Esophagus muscularis mucosa (tissue), 4 donors: ENCODE measurements at regions not wholly inside any gene's neighbourhood (a gene's known extent, or its start where the extent isn't known, plus 50 kb on each side); places are given as distances from the start of the nearest gene placed in this dataset.

ENCODE experiments used
- DNase-seq: peaks from one replicate; pipeline ENCODE4 v3.0.0-alpha.2; 2017; ENCODE audit errors: extremely low spot score
- H3K27ac ChIP-seq, 4 donors: fragments of 200-600 bp; sonication (generic); replicated peaks in 1 of 4; 1 replicate in 3 of 4; 2 replicates in 1 of 4; pipeline ENCODE4 v1.5.1; 2016 to 2019; ENCODE audit warnings: mild to moderate bottlenecking in 1 of 4
- H3K27me3 ChIP-seq, 4 donors: fragments of 200-600 bp; sonication (generic); one replicate each; pipeline versions ENCODE4 v1.5.1 to v1.6.0; 2016 to 2019
- H3K36me3 ChIP-seq, 4 donors: fragments of 200-600 bp; sonication (generic); one replicate each; pipeline ENCODE4 v1.5.1; 2016 to 2019
- H3K4me1 ChIP-seq, 4 donors: fragments of 200-600 bp; sonication (generic); one replicate each; pipeline ENCODE4 v1.5.1; 2016 to 2019
- H3K4me3 ChIP-seq, 4 donors: fragments of 200-600 bp; sonication (generic); 1 replicate in 2 of 4; 2 replicates in 2 of 4; pipeline ENCODE4 v1.5.1; 2016 to 2019; ENCODE audit warnings: mild to moderate bottlenecking in 4 of 4, moderate library complexity in 1 of 4
- H3K9me3 ChIP-seq, 4 donors: fragments of 200-600 bp; sonication (generic); 1 replicate in 3 of 4; 2 replicates in 1 of 4; pipeline ENCODE4 v1.5.1; 2016 to 2019
- CTCF ChIP-seq, 3 experiments: fragments of 200-600 bp in 2 of 3; fragments of 450-650 bp in 1 of 3; sonication (generic) in 2 of 3; IDR thresholded peaks; one replicate each; pipeline ENCODE4 v1.5.1; 2017 to 2019; ENCODE audit warnings: antibody characterized with exemption in 3 of 3, mild to moderate bottlenecking in 2 of 3, moderate library complexity in 1 of 3
- EP300 ChIP-seq: sonication (generic); formaldehyde crosslinking; IDR thresholded peaks from one replicate; pipeline ENCODE4 v1.6.1; 2017; ENCODE audit warnings: antibody characterized with exemption
- POLR2A ChIP-seq: fragments of 450-650 bp; IDR thresholded peaks from one replicate; pipeline ENCODE4 v1.6.1; 2017; ENCODE audit warnings: antibody characterized with exemption, moderate library complexity, mild to moderate bottlenecking, low read depth
- POLR2AphosphoS5 ChIP-seq, 2 donors: sonication (generic); formaldehyde crosslinking; IDR thresholded peaks; one replicate each; pipeline ENCODE4 v1.6.1; 2017; ENCODE audit warnings: antibody characterized with exemption in 2 of 2
- WGBS: methylation state at CpG from one replicate; pipeline ENCODE4 v1.1.5; 2018; 5-methylcytosine and 5-hydroxymethylcytosine counted together
- intact Hi-C: fragments of 100-400 bp; cut with DNase I; formaldehyde crosslinking; loops from one replicate; pipeline ENCODE4 v1.15.1; 2023

- intact Hi-C loops = loop anchor here (10.0 kb wide), 1 partner anchor 209 kb away; the partner anchor contains the start of gene TPST1
Measured at GRCh38 chr7:66413379-66414114, 208.4 kb downstream of the TPST1 start.

GRCh38 chr7:66415659-66416265, 210.6 kb downstream of the TPST1 start:
- 89% methylated on average over 4 of the region's 4 CpGs for WGBS
- intact Hi-C loops = loop anchor here (10.0 kb wide), 1 partner anchor 211 kb away; the partner anchor contains the start of gene TPST1
- TF ChIP-seq EP300 (no peak), POLR2AphosphoS5 (IDR thresholded peaks at IDR 0.05) (no peak), CTCF (IDR thresholded peaks at IDR 0.05) (no peak), POLR2A (no peak)

More at GRCh38 chr7:66413379-66414114, 208.4 kb downstream of the TPST1 start:
- TF ChIP-seq CTCF (IDR thresholded peaks at IDR 0.05) (peak in 2 of 3 experiments; percentile 27 to 41), EP300 (peak; percentile 39), POLR2AphosphoS5 (IDR thresholded peaks at IDR 0.05) (peak; percentile 22 to 26), POLR2A (no peak)
- no peaks in the 10 kb centered on the region for H3K27me3 ChIP-seq
- no peaks in the 10 kb centered on the region for H3K9me3 ChIP-seq
- peaks cover 12 to 15% (median 13%) of the 10 kb centered on the region in 4 donors for H3K4me1 ChIP-seq
- H3K36me3 ChIP-seq = peaks cover 1 to 26% (median 13%) of the 10 kb centered on the region in 4 donors
- WGBS = 8% methylated on average over 4 of the region's 49 CpGs
- H3K4me3 ChIP-seq = peak overlapping the region; percentile 55 to 69 (median 59)
- DNase-seq = peak; percentile 92
- peak overlapping the region in 1 of 4 donors; percentile 22 for H3K27ac ChIP-seq

GRCh38 chr7:66418537-66418936, 210.1 kb upstream of the KCTD7 start:
- Histone ChIP-seq H3K36me3 (no peaks in the 10 kb centered on the region), H3K27ac (no peak overlapping the region), H3K27me3 (no peaks in the 10 kb centered on the region), H3K4me3 (no peak overlapping the region), H3K9me3 (no peaks in the 10 kb centered on the region), H3K4me1 (peaks cover 7 to 8% (median 7%) of the 10 kb centered on the region in 4 donors)
- no peak for TF ChIP-seq CTCF (IDR thresholded peaks at IDR 0.05)
- no peak for TF ChIP-seq EP300
- no peak for TF ChIP-seq POLR2AphosphoS5 (IDR thresholded peaks at IDR 0.05)
- TF ChIP-seq POLR2A = no peak
- DNase-seq = no peak
- WGBS = 91% methylated on average over 3 of the region's 3 CpGs
- intact Hi-C loops = loop anchor here (10.0 kb wide), 1 partner anchor 214 kb away; the partner anchor contains the start of gene TPST1

More at GRCh38 chr7:66415659-66416265, 210.6 kb downstream of the TPST1 start:
- Histone ChIP-seq H3K4me3 (no peak overlapping the region), H3K27ac (no peak overlapping the region), H3K4me1 (peaks cover 12 to 15% (median 13%) of the 10 kb centered on the region in 4 donors), H3K9me3 (no peaks in the 10 kb centered on the region), H3K36me3 (peaks cover 0 to 6% (median 2%) of the 10 kb centered on the region in 4 donors), H3K27me3 (no peaks in the 10 kb centered on the region)
- no peak for DNase-seq

- Histone ChIP-seq H3K27ac (no peak overlapping the region), H3K36me3 (no peaks in the 10 kb centered on the region), H3K4me1 (peaks cover 0 to 1% (median under 1%) of the 10 kb centered on the region in 4 donors), H3K27me3 (no peaks in the 10 kb centered on the region), H3K4me3 (no peak overlapping the region), H3K9me3 (no peaks in the 10 kb centered on the region)
- 84% methylated on average over 3 of the region's 3 CpGs for WGBS
- TF ChIP-seq CTCF (IDR thresholded peaks at IDR 0.05) (no peak), EP300 (no peak), POLR2A (no peak), POLR2AphosphoS5 (IDR thresholded peaks at IDR 0.05) (no peak)
- intact Hi-C loops = loop anchor here (10.0 kb wide), 1 partner anchor 214 kb away; the partner anchor contains the start of gene TPST1
- DNase-seq = no peak
Measured at GRCh38 chr7:66419210-66419609, 209.5 kb upstream of the KCTD7 start.
